ENCODE measurements at regions not wholly inside any gene's neighbourhood (a gene's known extent, or its start where the extent isn't known, plus 50 kb on each side); places are given as distances from the start of the nearest gene placed in this dataset.

GRCh38 chr2:20515290-20516220 is 68.7 kb downstream of the RHOB start:
- peaks cover 20% of the 10 kb centered on the region for H3K27me3 Mint-ChIP-seq
- peaks cover 5% of the 10 kb centered on the region for H3K9me3 Mint-ChIP-seq
- no peak overlapping the region for H3K4me3 Mint-ChIP-seq
- H3K36me3 Mint-ChIP-seq: peaks cover 2% of the 10 kb centered on the region
- DNase-seq (ENCODE audit: low spot score in 2 of 2) (no peak), ATAC-seq (ENCODE audit: low read depth) (no peak)
- H3K27ac Mint-ChIP-seq: no peak overlapping the region
- H3K4me1 Mint-ChIP-seq: no peaks in the 10 kb centered on the region

- no peak for DNase-seq (ENCODE audit: low spot score in 2 of 2)
- H3K27me3 Mint-ChIP-seq: peaks cover 18% of the 10 kb centered on the region
- H3K4me1 Mint-ChIP-seq: no peaks in the 10 kb centered on the region
- peaks cover 2% of the 10 kb centered on the region for H3K36me3 Mint-ChIP-seq
- peaks cover 5% of the 10 kb centered on the region for H3K9me3 Mint-ChIP-seq
- H3K27ac Mint-ChIP-seq: no peak overlapping the region
- H3K4me3 Mint-ChIP-seq: no peak overlapping the region
- no peak for ATAC-seq (ENCODE audit: low read depth)
Measured at GRCh38 chr2:20516291-20516645, 69.4 kb downstream of the RHOB start.

- DNase-seq (ENCODE audit: low spot score in 2 of 2) (no peak), ATAC-seq (ENCODE audit: low read depth) (no peak)
- Mint-ChIP-seq H3K4me3 (no peak overlapping the region), H3K36me3 (peaks cover 2% of the 10 kb centered on the region), H3K9me3 (peaks cover 5% of the 10 kb centered on the region), H3K27ac (no peak overlapping the region), H3K27me3 (peaks cover 18% of the 10 kb centered on the region), H3K4me1 (no peaks in the 10 kb centered on the region)
Measured at GRCh38 chr2:20516646-20517341, 69.9 kb downstream of the RHOB start.

GRCh38 chr2:20519309-20519708 is 72.4 kb downstream of the RHOB start:
- Mint-ChIP-seq H3K9me3 (peaks cover 5% of the 10 kb centered on the region), H3K4me3 (no peak overlapping the region), H3K27me3 (peaks cover 17% of the 10 kb centered on the region), H3K36me3 (peaks cover 2% of the 10 kb centered on the region), H3K27ac (no peak overlapping the region), H3K4me1 (peaks cover 7% of the 10 kb centered on the region)
- ATAC-seq (ENCODE audit: low read depth) (no peak), DNase-seq (ENCODE audit: low spot score in 2 of 2) (no peak)

- Mint-ChIP-seq H3K27me3 (peaks cover 12% of the 10 kb centered on the region), H3K9me3 (peaks cover 2% of the 10 kb centered on the region), H3K4me1 (peaks cover 15% of the 10 kb centered on the region), H3K36me3 (peaks cover 2% of the 10 kb centered on the region), H3K4me3 (no peak overlapping the region), H3K27ac (no peak overlapping the region)
- ATAC-seq (ENCODE audit: low read depth) (no peak), DNase-seq (ENCODE audit: low spot score in 2 of 2) (no peak)
Measured at GRCh38 chr2:20520128-20520527, 73.3 kb downstream of the RHOB start.

- H3K27ac Mint-ChIP-seq: no peak overlapping the region
- H3K36me3 Mint-ChIP-seq: no peaks in the 10 kb centered on the region
- no peak for ATAC-seq (ENCODE audit: low read depth)
- DNase-seq (ENCODE audit: low spot score in 2 of 2): no peak
- H3K27me3 Mint-ChIP-seq: peaks cover 8% of the 10 kb centered on the region
- peaks cover 19% of the 10 kb centered on the region for H3K4me1 Mint-ChIP-seq
- no peak overlapping the region for H3K4me3 Mint-ChIP-seq
- no peaks in the 10 kb centered on the region for H3K9me3 Mint-ChIP-seq
Measured at GRCh38 chr2:20521193-20521592, 74.3 kb downstream of the RHOB start.

GRCh38 chr2:20521682-20522189 is 74.9 kb downstream of the RHOB start:
- Mint-ChIP-seq H3K36me3 (no peaks in the 10 kb centered on the region), H3K4me3 (no peak overlapping the region), H3K27me3 (peaks cover 8% of the 10 kb centered on the region), H3K4me1 (peaks cover 19% of the 10 kb centered on the region), H3K27ac (no peak overlapping the region), H3K9me3 (no peaks in the 10 kb centered on the region)
- ATAC-seq (ENCODE audit: low read depth): no peak
- no peak for DNase-seq (ENCODE audit: low spot score in 2 of 2)

GRCh38 chr2:20523073-20523798 is 76.4 kb downstream of the RHOB start:
- DNase-seq (ENCODE audit: low spot score in 2 of 2) (no peak), ATAC-seq (ENCODE audit: low read depth) (no peak)
- peaks cover 19% of the 10 kb centered on the region for H3K4me1 Mint-ChIP-seq
- H3K9me3 Mint-ChIP-seq: no peaks in the 10 kb centered on the region
- H3K27me3 Mint-ChIP-seq: peaks cover 8% of the 10 kb centered on the region
- no peaks in the 10 kb centered on the region for H3K36me3 Mint-ChIP-seq
- no peak overlapping the region for H3K4me3 Mint-ChIP-seq
- H3K27ac Mint-ChIP-seq: no peak overlapping the region

GRCh38 chr2:20523799-20524187 is 76.9 kb downstream of the RHOB start:
- ATAC-seq (ENCODE audit: low read depth): no peak
- Mint-ChIP-seq H3K4me1 (peaks cover 19% of the 10 kb centered on the region), H3K4me3 (no peak overlapping the region), H3K36me3 (no peaks in the 10 kb centered on the region), H3K27ac (peak overlapping the region; percentile 90), H3K27me3 (peaks cover 8% of the 10 kb centered on the region), H3K9me3 (no peaks in the 10 kb centered on the region)
- DNase-seq (ENCODE audit: low spot score in 2 of 2): no peak

- Mint-ChIP-seq H3K27me3 (peaks cover 8% of the 10 kb centered on the region), H3K4me1 (peaks cover 19% of the 10 kb centered on the region), H3K9me3 (no peaks in the 10 kb centered on the region), H3K27ac (peak overlapping the region; percentile 90), H3K4me3 (peak overlapping the region; percentile 80), H3K36me3 (no peaks in the 10 kb centered on the region)
- DNase-seq (ENCODE audit: low spot score in 2 of 2) (no peak), ATAC-seq (ENCODE audit: low read depth) (peak; percentile 84)
Measured at GRCh38 chr2:20524412-20525040, 77.7 kb downstream of the RHOB start.

- DNase-seq (ENCODE audit: low spot score in 2 of 2): peak; percentile 18 to 26
- H3K4me1 Mint-ChIP-seq: peaks cover 19% of the 10 kb centered on the region
- peaks cover 8% of the 10 kb centered on the region for H3K27me3 Mint-ChIP-seq
- no peaks in the 10 kb centered on the region for H3K9me3 Mint-ChIP-seq
- ATAC-seq (ENCODE audit: low read depth): peak; percentile 66
- no peaks in the 10 kb centered on the region for H3K36me3 Mint-ChIP-seq
- H3K4me3 Mint-ChIP-seq: peak overlapping the region; percentile 80
- peak overlapping the region; percentile 90 for H3K27ac Mint-ChIP-seq
Measured at GRCh38 chr2:20525041-20526035, 78.5 kb downstream of the RHOB start.

- Mint-ChIP-seq H3K4me3 (no peak overlapping the region), H3K27ac (no peak overlapping the region), H3K4me1 (peaks cover 19% of the 10 kb centered on the region), H3K9me3 (no peaks in the 10 kb centered on the region), H3K36me3 (no peaks in the 10 kb centered on the region), H3K27me3 (peaks cover 8% of the 10 kb centered on the region)
- ATAC-seq (ENCODE audit: low read depth): no peak
- no peak for DNase-seq (ENCODE audit: low spot score in 2 of 2)
Measured at GRCh38 chr2:20526160-20526559, 79.3 kb downstream of the RHOB start.

- DNase-seq (ENCODE audit: low spot score in 2 of 2) (no peak), ATAC-seq (ENCODE audit: low read depth) (no peak)
- peaks cover 19% of the 10 kb centered on the region for H3K4me1 Mint-ChIP-seq
Measured at GRCh38 chr2:20526708-20527107, 79.8 kb downstream of the RHOB start.

More at GRCh38 chr2:20526708-20527107, 79.8 kb downstream of the RHOB start:
- no peak overlapping the region for H3K27ac Mint-ChIP-seq
- H3K4me3 Mint-ChIP-seq: no peak overlapping the region
- H3K36me3 Mint-ChIP-seq: no peaks in the 10 kb centered on the region
- H3K9me3 Mint-ChIP-seq: no peaks in the 10 kb centered on the region
- H3K27me3 Mint-ChIP-seq: peaks cover 7% of the 10 kb centered on the region
